Right atrium auricular region (tissue), 2 donors: ENCODE measurements at regions not wholly inside any gene's neighbourhood (a gene's known extent, or its start where the extent isn't known, plus 50 kb on each side); places are given as distances from the start of the nearest gene placed in this dataset.

ENCODE experiments used
- DNase-seq: peaks from one replicate; pipeline ENCODE4 v3.0.0-alpha.2; 2019; ENCODE audit warnings: low spot score
- H3K27ac ChIP-seq, 2 donors: fragments of 200-600 bp; sonication (generic); 1 replicate in 1 of 2; 2 replicates in 1 of 2; pipeline ENCODE4 v1.5.1; 2016 to 2019
- H3K27me3 ChIP-seq, 2 donors: fragments of 200-600 bp; sonication (generic); one replicate each; pipeline versions ENCODE4 v1.5.1 to v1.6.0; 2017 to 2019
- H3K36me3 ChIP-seq: fragments of 200-600 bp; sonication (generic); one replicate; pipeline ENCODE4 v1.5.1; 2016
- H3K4me1 ChIP-seq, 2 donors: fragments of 200-600 bp; sonication (generic); one replicate each; pipeline versions ENCODE4 v1.5.1 to v1.6.0; 2017 to 2019
- H3K4me3 ChIP-seq, 2 donors: fragments of 200-600 bp; sonication (generic); 1 replicate in 1 of 2; 2 replicates in 1 of 2; pipeline ENCODE4 v1.5.1; 2017 to 2019; ENCODE audit warnings: mild to moderate bottlenecking in 1 of 2, moderate library complexity in 1 of 2
- H3K9me3 ChIP-seq, 2 donors: fragments of 200-600 bp; sonication (generic); one replicate each; pipeline ENCODE4 v1.5.1; 2019
- TF ChIP-seq, protein P1 (sequence below), 2 donors: fragments of 200-600 bp; sonication (generic); IDR thresholded peaks; one replicate each; pipeline ENCODE4 v1.5.1; 2019; ENCODE audit warnings: antibody characterized with exemption in 2 of 2

DNA sequence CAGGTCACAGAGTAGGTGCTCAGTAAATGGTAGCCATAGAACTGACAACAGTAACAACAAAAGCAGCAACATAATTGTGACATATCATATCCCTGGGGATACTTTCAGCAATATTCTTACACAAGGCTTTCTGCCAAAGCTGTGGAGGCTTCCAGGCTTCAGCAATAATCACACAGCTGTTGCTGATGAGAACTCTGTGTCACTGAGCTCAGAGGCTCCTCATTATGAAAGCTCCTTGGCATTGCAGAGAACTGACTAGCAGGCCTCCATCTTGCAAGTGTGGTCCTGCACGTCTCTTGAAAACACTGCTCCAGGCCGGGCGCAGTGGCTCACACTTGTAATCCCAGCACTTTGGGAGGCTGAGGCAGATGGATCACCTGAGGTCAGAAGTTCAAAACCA lies 97.3 kb upstream of the BTG1 start:
- Histone ChIP-seq H3K9me3 (no peaks in the 10 kb centered on the region), H3K27me3 (no peaks in the 10 kb centered on the region), H3K36me3 (no peaks in the 10 kb centered on the region), H3K27ac (peak overlapping the region; percentile 69 to 83), H3K4me1 (peaks cover 0 to 24% of the 10 kb centered on the region in 2 donors), H3K4me3 (no peak overlapping the region)
- DNase-seq, result no peak
- TF ChIP-seq, protein P1, sequence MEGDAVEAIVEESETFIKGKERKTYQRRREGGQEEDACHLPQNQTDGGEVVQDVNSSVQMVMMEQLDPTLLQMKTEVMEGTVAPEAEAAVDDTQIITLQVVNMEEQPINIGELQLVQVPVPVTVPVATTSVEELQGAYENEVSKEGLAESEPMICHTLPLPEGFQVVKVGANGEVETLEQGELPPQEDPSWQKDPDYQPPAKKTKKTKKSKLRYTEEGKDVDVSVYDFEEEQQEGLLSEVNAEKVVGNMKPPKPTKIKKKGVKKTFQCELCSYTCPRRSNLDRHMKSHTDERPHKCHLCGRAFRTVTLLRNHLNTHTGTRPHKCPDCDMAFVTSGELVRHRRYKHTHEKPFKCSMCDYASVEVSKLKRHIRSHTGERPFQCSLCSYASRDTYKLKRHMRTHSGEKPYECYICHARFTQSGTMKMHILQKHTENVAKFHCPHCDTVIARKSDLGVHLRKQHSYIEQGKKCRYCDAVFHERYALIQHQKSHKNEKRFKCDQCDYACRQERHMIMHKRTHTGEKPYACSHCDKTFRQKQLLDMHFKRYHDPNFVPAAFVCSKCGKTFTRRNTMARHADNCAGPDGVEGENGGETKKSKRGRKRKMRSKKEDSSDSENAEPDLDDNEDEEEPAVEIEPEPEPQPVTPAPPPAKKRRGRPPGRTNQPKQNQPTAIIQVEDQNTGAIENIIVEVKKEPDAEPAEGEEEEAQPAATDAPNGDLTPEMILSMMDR (IDR thresholded peaks at IDR 0.05), result no peak

DNA sequence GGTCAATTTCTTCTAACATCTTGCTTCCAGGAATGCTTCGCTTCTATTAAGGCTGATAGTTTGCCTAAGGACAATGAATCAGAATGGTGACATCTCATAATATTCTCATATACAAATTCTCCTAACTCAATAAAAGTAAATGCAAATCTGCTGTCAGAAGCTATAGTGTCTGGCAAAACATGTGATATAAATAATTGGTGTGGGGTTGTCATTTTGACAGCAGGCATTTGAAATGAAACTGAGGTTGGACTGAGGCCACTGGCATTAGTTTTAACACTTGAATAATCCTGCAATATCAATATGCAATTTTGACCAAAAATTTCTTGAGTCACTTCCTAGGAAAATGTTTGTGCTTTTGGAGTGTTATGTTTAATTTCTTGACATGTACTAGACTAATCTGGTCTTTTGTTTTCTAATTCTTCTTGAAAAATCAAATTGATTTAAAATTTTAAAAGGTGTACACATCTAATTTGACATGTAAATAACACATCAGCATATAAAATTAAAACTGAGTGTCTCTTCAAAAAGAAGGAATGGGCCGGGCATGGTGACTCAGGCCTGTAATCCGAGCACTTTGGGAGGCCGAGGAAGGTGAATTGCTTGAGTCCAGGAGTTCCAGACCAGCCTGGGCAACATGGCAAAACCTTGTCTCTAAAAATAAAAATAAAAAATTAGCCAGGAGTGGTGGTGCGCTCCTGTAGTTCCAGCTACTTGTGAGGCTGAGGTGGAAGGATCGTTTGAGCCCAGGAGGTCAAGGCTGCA lies 92.3 kb upstream of the BTG1 start:
- no peaks in the 10 kb centered on the region for H3K36me3 ChIP-seq
- TF ChIP-seq, protein P1 (IDR thresholded peaks at IDR 0.05), result no peak
- H3K27me3 ChIP-seq, result no peaks in the 10 kb centered on the region
- peaks cover 0 to 4% of the 10 kb centered on the region in 2 donors for H3K4me1 ChIP-seq
- DNase-seq, result no peak
- no peak overlapping the region for H3K4me3 ChIP-seq
- no peak overlapping the region for H3K27ac ChIP-seq
- no peaks in the 10 kb centered on the region for H3K9me3 ChIP-seq

DNA sequence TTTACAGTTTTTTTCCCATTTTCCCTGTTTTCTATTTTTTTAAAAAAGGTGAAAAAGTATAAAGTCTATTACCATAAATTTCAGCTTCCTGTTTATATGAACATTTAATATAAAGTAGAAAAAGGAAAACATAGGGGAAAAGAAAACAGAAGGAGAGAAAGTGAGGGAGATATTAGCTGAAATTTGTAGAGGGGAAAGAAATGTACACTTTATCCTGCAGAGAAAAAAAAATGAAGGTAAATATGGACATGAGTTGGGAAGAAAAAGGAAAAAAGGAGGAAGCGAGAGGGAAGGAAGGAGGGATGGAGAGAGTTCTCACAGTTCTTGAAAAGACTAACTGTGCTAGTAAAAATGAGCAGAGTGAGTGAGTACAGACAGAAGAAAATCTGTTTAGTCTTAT lies 91.6 kb upstream of the BTG1 start:
- no peak overlapping the region for H3K27ac ChIP-seq
- TF ChIP-seq, protein P1 (IDR thresholded peaks at IDR 0.05), result no peak
- no peak overlapping the region for H3K4me3 ChIP-seq
- no peaks in the 10 kb centered on the region for H3K36me3 ChIP-seq
- no peaks in the 10 kb centered on the region for H3K9me3 ChIP-seq
- no peaks in the 10 kb centered on the region for H3K4me1 ChIP-seq
- DNase-seq, result no peak
- H3K27me3 ChIP-seq, result no peaks in the 10 kb centered on the region

DNA sequence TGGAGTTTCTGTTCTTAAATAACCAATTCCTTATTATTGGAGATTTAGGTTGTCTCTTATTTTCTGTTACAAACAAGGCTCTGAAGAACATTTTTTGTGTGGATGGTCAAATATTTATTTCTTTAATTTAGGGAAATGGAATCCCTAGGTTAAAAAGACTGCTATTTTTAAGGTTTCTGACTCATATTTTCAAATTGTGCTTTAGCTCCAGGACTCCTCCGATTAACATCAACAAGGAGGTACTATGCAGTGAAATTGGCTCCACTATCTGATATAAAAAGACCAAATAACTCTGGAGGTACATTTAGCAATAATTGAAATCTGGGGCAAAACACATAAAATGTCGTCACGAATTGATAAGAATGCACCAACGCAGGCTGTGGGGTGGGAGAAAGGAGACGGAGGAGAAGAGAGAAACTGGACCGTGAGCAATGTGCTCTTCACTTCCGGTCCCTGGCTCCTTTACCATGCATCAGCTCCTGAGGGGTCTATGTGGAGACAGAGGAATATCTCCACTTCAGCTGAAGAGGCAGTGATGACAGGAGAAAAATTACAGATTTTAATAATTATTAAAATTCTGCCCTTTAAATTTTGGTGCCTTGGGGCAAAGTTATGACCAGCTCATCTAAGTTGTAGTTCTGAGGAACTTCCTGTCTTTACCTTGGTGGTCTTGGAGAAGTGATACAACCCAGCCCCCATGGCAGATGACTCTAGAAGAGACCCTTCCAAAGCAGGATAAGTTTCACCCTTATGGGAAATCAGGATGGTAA lies 90.2 kb upstream of the BTG1 start:
- Histone ChIP-seq H3K9me3 (no peaks in the 10 kb centered on the region), H3K4me1 (no peaks in the 10 kb centered on the region), H3K36me3 (no peaks in the 10 kb centered on the region), H3K27me3 (no peaks in the 10 kb centered on the region), H3K4me3 (no peak overlapping the region), H3K27ac (no peak overlapping the region)
- TF ChIP-seq, protein P1 (IDR thresholded peaks at IDR 0.05), result no peak
- DNase-seq, result no peak

DNA sequence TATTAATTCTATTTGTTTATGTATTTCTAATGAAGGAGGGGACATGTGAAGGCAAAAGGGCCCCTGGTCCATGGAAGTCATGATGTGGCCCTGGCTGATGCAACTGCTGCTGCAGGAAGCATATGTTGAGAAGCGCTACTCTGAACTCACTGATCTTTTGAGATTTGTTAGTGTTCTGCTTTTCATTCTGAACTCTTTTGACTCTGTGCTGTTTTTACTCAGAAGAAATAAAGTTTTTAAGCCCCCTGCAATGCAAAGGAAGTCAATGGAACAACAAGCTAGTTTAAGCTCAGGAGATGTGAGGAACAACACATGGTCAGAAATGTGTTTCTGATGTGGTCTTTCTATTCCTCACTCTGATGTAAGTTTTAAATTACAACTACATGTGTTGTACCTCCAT lies 88.9 kb upstream of the BTG1 start:
- DNase-seq, result no peak
- Histone ChIP-seq H3K4me1 (no peaks in the 10 kb centered on the region), H3K27ac (no peak overlapping the region), H3K36me3 (no peaks in the 10 kb centered on the region), H3K9me3 (no peaks in the 10 kb centered on the region), H3K4me3 (no peak overlapping the region), H3K27me3 (no peaks in the 10 kb centered on the region)
- TF ChIP-seq, protein P1 (IDR thresholded peaks at IDR 0.05), result no peak
